Parathyroid adenoma (tissue), 2 donors: ENCODE measurements at regions not wholly inside any gene's neighbourhood (a gene's known extent, or its start where the extent isn't known, plus 50 kb on each side); places are given as distances from the start of the nearest gene placed in this dataset.
"Not testable (repeated sequence)": the region's sequence is repeated elsewhere in the genome, so short reads cannot be mapped to it uniquely, and the experiment has no call there.

Experiments
- H2AFZ ChIP-seq: fragments of 300-600 bp; sonication (generic); one replicate; pipeline ENCODE4 v1.7.0; 2017; ENCODE audit warnings: antibody characterized with exemption, mild to moderate bottlenecking
- H3K27ac ChIP-seq: fragments of 300-600 bp; sonication (generic); one replicate; pipeline ENCODE4 v1.7.0; 2017
- H3K27me3 ChIP-seq: fragments of 300-600 bp; sonication (generic); one replicate; pipeline ENCODE4 v1.7.0; 2017; ENCODE audit warnings: low read length; ENCODE audit not compliant: control insufficient read depth, insufficient read depth
- H3K36me3 ChIP-seq: fragments of 300-600 bp; sonication (generic); one replicate; pipeline ENCODE4 v1.7.0; 2017; ENCODE audit warnings: low read length; ENCODE audit not compliant: control insufficient read depth, insufficient read depth
- H3K4me1 ChIP-seq: fragments of 300-600 bp; sonication (generic); one replicate; pipeline ENCODE4 v1.7.0; 2017; ENCODE audit warnings: control low read depth
- H3K4me2 ChIP-seq: fragments of 300-600 bp; sonication (generic); one replicate; pipeline ENCODE4 v1.7.0; 2017; ENCODE audit warnings: low read length
- H3K4me3 ChIP-seq: fragments of 300-600 bp; sonication (generic); one replicate; pipeline ENCODE4 v1.7.0; 2017; ENCODE audit warnings: low read depth, low read length
- H3K79me2 ChIP-seq: fragments of 300-600 bp; sonication (generic); one replicate; pipeline ENCODE4 v1.7.0; 2017; ENCODE audit warnings: control low read depth
- H3K9ac ChIP-seq: fragments of 300-600 bp; sonication (generic); one replicate; pipeline ENCODE4 v1.7.0; 2017; ENCODE audit warnings: mild to moderate bottlenecking
- H3K9me3 ChIP-seq: fragments of 300-600 bp; sonication (generic); one replicate; pipeline ENCODE4 v1.7.0; 2017; ENCODE audit warnings: low read length; ENCODE audit not compliant: control insufficient read depth
- TF ChIP-seq, protein P1 (sequence below): fragments of 300-600 bp; sonication (generic); IDR thresholded peaks from one replicate; pipeline ENCODE4 v1.7.0; 2017; ENCODE audit warnings: antibody characterized with exemption, mild to moderate bottlenecking
- donor health status: primary hyperparathyroidism.

DNA sequence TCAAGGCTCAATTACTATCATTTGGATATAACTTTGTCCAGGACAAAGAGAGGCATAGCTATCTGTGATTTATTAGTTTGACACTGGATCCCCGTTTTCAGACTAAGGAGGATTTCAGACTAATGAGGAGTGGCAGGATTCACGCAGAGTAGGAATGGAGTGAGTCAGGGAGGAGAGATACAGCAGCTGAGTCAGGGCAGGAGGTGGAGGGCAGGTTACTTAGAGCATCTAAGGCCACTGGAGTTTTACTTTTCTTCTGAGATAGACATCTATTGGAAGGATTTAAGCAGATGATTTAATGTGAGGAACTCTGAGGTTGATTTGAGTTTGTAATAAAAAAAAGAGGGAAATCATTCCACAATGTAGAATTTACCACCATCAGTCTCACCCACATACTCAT lies 110.6 kb downstream of the RPIA start:
- not testable (repeated sequence) for H3K4me3 ChIP-seq, H3K79me2 ChIP-seq, H3K27me3 ChIP-seq, H3K36me3 ChIP-seq, H3K4me1 ChIP-seq, H3K9ac ChIP-seq, H3K4me2 ChIP-seq, H2AFZ ChIP-seq, H3K27ac ChIP-seq, H3K9me3 ChIP-seq

DNA sequence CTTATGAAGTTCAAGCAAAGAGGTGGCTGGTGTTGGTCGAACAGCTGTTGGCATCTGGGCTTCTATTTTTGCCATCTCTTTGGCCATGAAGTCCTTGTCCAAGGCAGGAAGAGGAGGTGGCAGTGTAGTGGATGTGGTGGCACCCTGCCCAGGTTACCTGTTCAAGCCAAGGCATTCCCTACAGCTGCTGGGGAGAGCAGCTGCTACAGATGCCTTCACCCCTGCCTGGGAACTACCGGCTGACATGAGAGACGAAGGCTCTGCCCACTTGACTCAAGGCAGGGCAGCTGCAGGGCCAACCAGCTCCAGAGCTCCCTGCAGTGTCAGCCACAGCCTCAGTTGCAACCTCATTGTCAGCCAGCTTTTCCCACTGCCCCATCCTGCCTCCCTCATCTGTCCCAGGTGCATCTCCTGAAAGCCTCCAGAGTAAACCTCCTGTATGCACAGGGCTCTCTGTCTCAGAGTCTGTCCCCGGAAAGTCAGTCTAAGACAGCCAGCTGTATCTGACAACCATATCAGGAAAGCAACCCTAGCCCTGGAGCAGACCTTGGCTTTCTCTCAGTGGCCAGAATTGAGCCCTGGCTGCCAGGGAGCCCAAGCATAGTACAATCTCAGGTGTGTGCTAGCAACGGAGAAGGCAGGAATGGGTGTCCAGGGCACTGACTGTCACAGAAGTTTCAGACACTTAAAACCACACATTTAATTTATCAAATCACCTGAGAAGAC lies 115.9 kb downstream of the RPIA start:
- Histone ChIP-seq H3K79me2 (no peaks in the 10 kb centered on the region), H3K27ac (no peak overlapping the region), H3K36me3 (no peaks in the 10 kb centered on the region), H3K4me2 (no peak overlapping the region), H3K4me3 (no peak overlapping the region), H3K9ac (no peak overlapping the region), H3K4me1 (no peaks in the 10 kb centered on the region), H3K9me3 (no peaks in the 10 kb centered on the region), H2AFZ (no peak overlapping the region), H3K27me3 (no peaks in the 10 kb centered on the region)
- TF ChIP-seq, protein P1, sequence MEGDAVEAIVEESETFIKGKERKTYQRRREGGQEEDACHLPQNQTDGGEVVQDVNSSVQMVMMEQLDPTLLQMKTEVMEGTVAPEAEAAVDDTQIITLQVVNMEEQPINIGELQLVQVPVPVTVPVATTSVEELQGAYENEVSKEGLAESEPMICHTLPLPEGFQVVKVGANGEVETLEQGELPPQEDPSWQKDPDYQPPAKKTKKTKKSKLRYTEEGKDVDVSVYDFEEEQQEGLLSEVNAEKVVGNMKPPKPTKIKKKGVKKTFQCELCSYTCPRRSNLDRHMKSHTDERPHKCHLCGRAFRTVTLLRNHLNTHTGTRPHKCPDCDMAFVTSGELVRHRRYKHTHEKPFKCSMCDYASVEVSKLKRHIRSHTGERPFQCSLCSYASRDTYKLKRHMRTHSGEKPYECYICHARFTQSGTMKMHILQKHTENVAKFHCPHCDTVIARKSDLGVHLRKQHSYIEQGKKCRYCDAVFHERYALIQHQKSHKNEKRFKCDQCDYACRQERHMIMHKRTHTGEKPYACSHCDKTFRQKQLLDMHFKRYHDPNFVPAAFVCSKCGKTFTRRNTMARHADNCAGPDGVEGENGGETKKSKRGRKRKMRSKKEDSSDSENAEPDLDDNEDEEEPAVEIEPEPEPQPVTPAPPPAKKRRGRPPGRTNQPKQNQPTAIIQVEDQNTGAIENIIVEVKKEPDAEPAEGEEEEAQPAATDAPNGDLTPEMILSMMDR: no peak

DNA sequence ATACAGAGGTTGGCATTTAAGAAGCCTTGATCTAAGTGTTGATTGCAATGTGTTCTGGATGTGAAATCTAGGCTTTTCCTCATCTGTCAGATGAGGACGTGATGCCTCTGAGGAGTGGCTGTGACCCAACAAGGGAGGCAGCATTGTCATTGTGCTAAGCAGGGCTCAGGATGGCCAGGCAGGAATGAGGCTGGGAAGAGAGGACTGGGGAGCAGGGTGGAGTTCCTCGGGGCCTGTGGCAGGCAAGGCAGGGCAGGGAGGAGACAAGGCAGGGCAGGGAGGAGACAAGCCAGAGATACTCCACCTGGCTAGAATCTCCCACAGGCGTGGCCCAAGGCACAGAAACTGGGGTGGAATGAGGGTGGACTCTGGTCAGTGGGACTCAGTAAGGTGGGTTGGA lies 116.6 kb downstream of the RPIA start:
- no peaks in the 10 kb centered on the region for H3K36me3 ChIP-seq
- no peaks in the 10 kb centered on the region for H3K79me2 ChIP-seq
- H2AFZ ChIP-seq: no peak overlapping the region
- H3K4me2 ChIP-seq: no peak overlapping the region
- H3K9ac ChIP-seq: no peak overlapping the region
- no peaks in the 10 kb centered on the region for H3K9me3 ChIP-seq
- no peaks in the 10 kb centered on the region for H3K4me1 ChIP-seq
- TF ChIP-seq, protein P1: no peak
- no peaks in the 10 kb centered on the region for H3K27me3 ChIP-seq
- H3K4me3 ChIP-seq: no peak overlapping the region
- H3K27ac ChIP-seq: no peak overlapping the region

DNA sequence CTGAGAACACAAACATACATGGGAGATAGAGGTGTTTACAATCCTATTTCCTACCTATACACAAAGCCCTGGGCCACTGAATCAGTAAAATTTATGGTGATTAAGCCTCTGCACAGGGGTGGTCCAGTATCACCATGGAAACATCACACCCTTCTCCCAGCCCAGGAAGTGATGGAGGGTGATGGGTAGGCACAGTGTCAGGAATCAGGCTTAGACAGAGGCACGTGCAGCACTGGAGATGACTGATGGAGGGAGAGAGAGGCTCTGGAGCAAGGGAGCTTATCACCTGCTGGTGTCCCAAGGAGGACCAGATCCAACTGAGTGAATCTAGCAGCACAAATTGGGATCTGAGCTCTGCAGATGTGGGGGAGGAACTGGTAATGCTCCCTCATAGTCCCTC lies 117.2 kb downstream of the RPIA start:
- Histone ChIP-seq H3K27me3 (no peaks in the 10 kb centered on the region), H3K4me1 (no peaks in the 10 kb centered on the region), H2AFZ (no peak overlapping the region), H3K9me3 (no peaks in the 10 kb centered on the region), H3K4me3 (no peak overlapping the region), H3K27ac (no peak overlapping the region), H3K36me3 (no peaks in the 10 kb centered on the region), H3K79me2 (no peaks in the 10 kb centered on the region), H3K9ac (no peak overlapping the region), H3K4me2 (no peak overlapping the region)
- TF ChIP-seq, protein P1: no peak

DNA sequence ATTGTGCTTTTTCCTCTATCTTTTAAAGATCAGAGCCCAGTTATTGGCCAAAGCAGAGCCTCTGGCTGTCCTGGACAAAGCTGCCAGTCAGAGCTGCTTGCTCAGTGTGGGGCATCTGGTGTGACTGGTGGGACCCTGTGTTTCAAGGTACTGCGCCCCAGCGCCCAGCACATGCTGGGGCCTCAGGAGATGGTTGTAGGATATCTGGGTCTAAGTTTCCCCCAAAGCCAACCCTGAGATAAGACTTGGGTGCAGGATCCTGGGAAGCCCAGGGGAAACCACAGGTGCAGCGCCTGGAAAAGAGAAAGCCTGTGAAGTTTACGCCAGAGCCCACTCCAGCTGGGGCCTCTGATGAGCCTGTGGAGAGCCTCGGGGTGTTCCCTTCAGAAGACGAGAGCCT lies 117.7 kb downstream of the RPIA start:
- TF ChIP-seq, protein P1: no peak
- Histone ChIP-seq H2AFZ (no peak overlapping the region), H3K4me3 (no peak overlapping the region), H3K79me2 (no peaks in the 10 kb centered on the region), H3K4me1 (no peaks in the 10 kb centered on the region), H3K9ac (no peak overlapping the region), H3K36me3 (no peaks in the 10 kb centered on the region), H3K27me3 (no peaks in the 10 kb centered on the region), H3K9me3 (no peaks in the 10 kb centered on the region), H3K4me2 (no peak overlapping the region), H3K27ac (no peak overlapping the region)
